ENCODE measurements at regions not wholly inside any gene's neighbourhood (a gene's known extent, or its start where the extent isn't known, plus 50 kb on each side); places are given as distances from the start of the nearest gene placed in this dataset.

DNA sequence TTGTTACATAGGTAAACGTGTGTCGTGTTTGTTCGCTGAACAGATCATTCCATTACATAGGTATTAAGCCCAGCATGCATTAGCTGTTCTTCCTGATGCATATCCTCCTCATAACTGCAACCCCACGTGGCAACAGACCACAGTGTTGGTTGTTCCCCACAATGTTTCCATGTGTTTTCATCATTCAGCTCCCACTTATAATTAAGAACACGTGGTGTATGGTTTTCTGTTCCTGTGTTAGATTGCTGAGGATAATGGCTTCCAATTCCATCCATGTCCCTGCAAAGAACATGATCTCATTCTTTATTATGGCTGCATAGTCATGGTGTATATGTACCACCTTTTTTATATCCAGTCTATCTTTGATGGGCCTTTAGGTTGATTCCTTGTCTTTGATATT, 1071.1 kb downstream of the SLC16A7 start:
- Histone ChIP-seq H3K4me1 (no peaks in the 10 kb centered on the region), H3K9me3 (peaks cover 0 to 2% (median 0%) of the 10 kb centered on the region in 3 donors), H3K27me3 (no peaks in the 10 kb centered on the region), H3K36me3 (replicated peaks in 1 of 2; ENCODE audit: insufficient read depth in 1 of 2, low read depth in 2 of 2) (no peaks in the 10 kb centered on the region), H3K4me3 (no peak overlapping the region), H3K27ac (no peak overlapping the region)
- WGBS, 2 donors, result 58 to 70% methylated on average over 5 of the region's 5 CpGs
- DNase-seq (no peak), ATAC-seq (no peak)
- intact Hi-C loops (cut with DNase I), result no loop called here
- TF ChIP-seq, protein P1, sequence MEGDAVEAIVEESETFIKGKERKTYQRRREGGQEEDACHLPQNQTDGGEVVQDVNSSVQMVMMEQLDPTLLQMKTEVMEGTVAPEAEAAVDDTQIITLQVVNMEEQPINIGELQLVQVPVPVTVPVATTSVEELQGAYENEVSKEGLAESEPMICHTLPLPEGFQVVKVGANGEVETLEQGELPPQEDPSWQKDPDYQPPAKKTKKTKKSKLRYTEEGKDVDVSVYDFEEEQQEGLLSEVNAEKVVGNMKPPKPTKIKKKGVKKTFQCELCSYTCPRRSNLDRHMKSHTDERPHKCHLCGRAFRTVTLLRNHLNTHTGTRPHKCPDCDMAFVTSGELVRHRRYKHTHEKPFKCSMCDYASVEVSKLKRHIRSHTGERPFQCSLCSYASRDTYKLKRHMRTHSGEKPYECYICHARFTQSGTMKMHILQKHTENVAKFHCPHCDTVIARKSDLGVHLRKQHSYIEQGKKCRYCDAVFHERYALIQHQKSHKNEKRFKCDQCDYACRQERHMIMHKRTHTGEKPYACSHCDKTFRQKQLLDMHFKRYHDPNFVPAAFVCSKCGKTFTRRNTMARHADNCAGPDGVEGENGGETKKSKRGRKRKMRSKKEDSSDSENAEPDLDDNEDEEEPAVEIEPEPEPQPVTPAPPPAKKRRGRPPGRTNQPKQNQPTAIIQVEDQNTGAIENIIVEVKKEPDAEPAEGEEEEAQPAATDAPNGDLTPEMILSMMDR (IDR thresholded peaks at IDR 0.05), result no peak
- TF ChIP-seq POLR2A (IDR thresholded peaks at IDR 0.05), result no peak

DNA sequence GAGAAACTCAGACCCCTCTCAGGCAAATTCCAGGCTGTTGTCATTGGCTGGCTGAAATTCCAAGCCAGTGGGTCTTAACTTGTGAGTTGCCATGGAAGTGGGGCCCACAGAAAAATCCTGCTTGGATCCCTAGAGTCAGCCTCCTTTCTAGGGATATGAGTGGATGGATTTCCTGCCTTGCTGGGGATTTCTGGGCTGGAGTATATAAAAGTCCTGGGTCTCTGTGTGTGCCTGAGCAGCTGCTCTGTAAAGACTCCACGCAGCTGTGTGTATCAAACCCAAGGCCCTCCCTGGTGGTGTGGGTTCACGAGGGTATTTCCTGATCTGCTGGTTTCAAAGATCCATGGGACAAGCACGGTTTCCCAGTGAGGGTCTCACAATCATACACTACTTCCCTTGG, 1077.1 kb downstream of the SLC16A7 start:
- intact Hi-C loops (cut with DNase I), result no loop called here
- no peak for TF ChIP-seq POLR2A (IDR thresholded peaks at IDR 0.05)
- TF ChIP-seq, protein P1 (IDR thresholded peaks at IDR 0.05), result no peak
- no peak for DNase-seq
- Histone ChIP-seq H3K9me3 (peaks cover 0 to 2% (median 0%) of the 10 kb centered on the region in 3 donors), H3K27ac (no peak overlapping the region), H3K4me1 (no peaks in the 10 kb centered on the region), H3K4me3 (no peak overlapping the region), H3K36me3 (replicated peaks in 1 of 2; ENCODE audit: insufficient read depth in 1 of 2, low read depth in 2 of 2) (no peaks in the 10 kb centered on the region), H3K27me3 (no peaks in the 10 kb centered on the region)
- WGBS, 2 donors, result 61 to 73% methylated on average over 3 of the region's 3 CpGs
- ATAC-seq, result no peak

DNA sequence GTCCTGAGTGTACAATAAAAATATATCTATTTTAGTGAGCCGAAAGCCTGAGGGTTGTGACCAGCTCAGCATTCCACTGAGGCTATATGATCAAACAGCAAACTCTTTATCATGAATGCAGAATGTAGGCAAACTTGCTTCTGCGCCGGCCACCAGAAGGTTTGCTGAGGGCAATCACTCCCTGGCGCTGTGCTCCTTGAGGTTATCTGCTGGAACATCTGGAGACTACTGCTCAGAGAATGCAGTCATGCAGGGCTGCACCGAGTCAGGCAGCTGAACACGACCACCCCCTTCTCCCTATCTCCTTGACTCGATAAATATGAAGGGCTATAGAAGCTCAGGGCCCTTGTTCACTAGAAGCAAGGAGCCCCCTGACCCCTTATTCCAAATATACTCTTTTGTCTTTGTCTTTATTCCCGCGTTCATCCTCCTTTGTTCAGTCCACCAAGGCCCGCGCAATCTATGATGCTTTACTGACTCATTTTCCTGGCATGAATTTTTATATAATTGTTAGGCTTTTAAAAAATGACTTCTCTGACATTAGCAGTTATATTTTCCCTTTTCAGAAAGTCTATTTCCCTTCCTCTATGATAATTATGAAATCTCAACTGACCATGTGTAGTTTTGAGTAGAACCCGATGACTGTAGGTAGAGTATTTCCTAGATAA, 1089.3 kb downstream of the SLC16A7 start:
- H3K27ac ChIP-seq, result no peak overlapping the region
- no peaks in the 10 kb centered on the region for H3K4me1 ChIP-seq
- no peaks in the 10 kb centered on the region for H3K9me3 ChIP-seq
- WGBS, 2 donors, result 72 to 78% methylated on average over 12 of the region's 12 CpGs
- no peak for DNase-seq
- TF ChIP-seq, protein P1 (IDR thresholded peaks at IDR 0.05), result no peak
- no peak for TF ChIP-seq POLR2A (IDR thresholded peaks at IDR 0.05)
- intact Hi-C loops (cut with DNase I), result no loop called here
- H3K27me3 ChIP-seq, result no peaks in the 10 kb centered on the region
- no peaks in the 10 kb centered on the region for H3K36me3 ChIP-seq (replicated peaks in 1 of 2; ENCODE audit: insufficient read depth in 1 of 2, low read depth in 2 of 2)
- ATAC-seq, result no peak
- H3K4me3 ChIP-seq, result no peak overlapping the region

DNA sequence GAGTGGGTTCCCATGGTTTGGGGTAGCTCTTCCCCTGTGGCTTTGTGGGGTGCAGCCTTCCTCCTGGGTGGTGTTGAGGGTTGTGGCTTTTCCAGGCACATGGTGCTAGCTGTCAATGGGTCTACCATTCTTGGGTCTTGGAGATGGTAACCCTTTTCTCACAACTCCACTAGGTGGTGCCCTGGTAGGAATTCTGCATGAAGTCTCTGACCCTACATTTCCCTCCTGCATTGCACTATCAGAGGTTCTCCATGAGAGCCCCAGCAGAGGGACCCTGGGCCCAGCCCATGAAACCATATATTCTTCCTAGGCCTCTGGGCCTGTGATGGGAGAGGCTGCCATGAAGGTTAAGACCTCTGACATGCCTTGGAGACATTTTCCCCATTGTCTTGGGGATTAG, 1093.3 kb downstream of the SLC16A7 start:
- no peak overlapping the region for H3K27ac ChIP-seq
- no peak for TF ChIP-seq POLR2A (IDR thresholded peaks at IDR 0.05)
- TF ChIP-seq, protein P1 (IDR thresholded peaks at IDR 0.05), result no peak
- ATAC-seq, result no peak
- H3K4me1 ChIP-seq, result no peaks in the 10 kb centered on the region
- H3K27me3 ChIP-seq, result no peaks in the 10 kb centered on the region
- intact Hi-C loops (cut with DNase I), result no loop called here
- H3K4me3 ChIP-seq, result no peak overlapping the region
- no peaks in the 10 kb centered on the region for H3K36me3 ChIP-seq (replicated peaks in 1 of 2; ENCODE audit: insufficient read depth in 1 of 2, low read depth in 2 of 2)
- no peak for DNase-seq
- H3K9me3 ChIP-seq, result no peaks in the 10 kb centered on the region

DNA sequence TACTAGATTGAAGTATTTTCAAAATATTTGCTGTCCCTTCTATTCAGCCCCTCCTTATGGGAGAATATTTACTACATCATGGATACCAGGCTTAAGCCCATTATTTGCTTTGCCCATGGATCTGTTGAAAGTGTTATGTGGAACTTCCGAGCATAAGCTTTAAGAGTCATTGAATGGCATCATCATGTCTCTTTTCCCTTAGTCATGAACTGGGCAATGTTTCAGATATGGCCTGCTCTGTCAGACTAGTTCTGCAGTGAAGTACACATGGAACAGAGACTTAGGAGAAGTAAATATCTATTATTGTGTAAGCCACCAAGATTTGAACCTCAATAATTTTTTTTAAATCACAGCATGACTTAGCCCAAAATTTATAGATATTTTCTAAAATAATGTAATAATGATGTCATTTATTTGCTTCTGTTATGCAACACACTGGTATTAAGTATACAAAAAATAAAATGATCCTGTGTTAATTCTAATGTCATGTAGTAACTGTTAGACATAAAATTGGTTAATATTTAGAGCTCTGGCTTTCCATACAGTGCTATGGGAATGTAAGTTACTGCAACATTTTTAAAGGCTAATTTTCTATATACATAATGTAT, 1097.3 kb downstream of the SLC16A7 start:
- intact Hi-C loops (cut with DNase I), result no loop called here
- H3K9me3 ChIP-seq, result no peaks in the 10 kb centered on the region
- TF ChIP-seq, protein P1 (IDR thresholded peaks at IDR 0.05), result no peak
- ATAC-seq, result no peak
- DNase-seq, result no peak
- H3K27me3 ChIP-seq, result no peaks in the 10 kb centered on the region
- H3K4me1 ChIP-seq, result no peaks in the 10 kb centered on the region
- H3K4me3 ChIP-seq, result no peak overlapping the region
- no peaks in the 10 kb centered on the region for H3K36me3 ChIP-seq (replicated peaks in 1 of 2; ENCODE audit: insufficient read depth in 1 of 2, low read depth in 2 of 2)
- H3K27ac ChIP-seq, result no peak overlapping the region
- WGBS, 2 donors, result 60 to 61% methylated on average over 1 of the region's 1 CpG
